Panc1 (cell line): ENCODE measurements at regions not wholly inside any gene's neighbourhood (a gene's known extent, or its start where the extent isn't known, plus 50 kb on each side); places are given as distances from the start of the nearest gene placed in this dataset.

Experiments
- ATAC-seq: fragments of 200-7000 bp; cut with Tn5 transposase; 2 replicates; pipeline ENCODE4 v1.9.1; 2020; ENCODE audit warnings: mild to moderate bottlenecking, moderate library complexity
- BruUV-seq: library from RNA; stranded (reverse); fragments of 400-500 nt; replicated peaks from 2 replicates; lab custom pipeline; 2021; lab: Mats Ljungman, UMichigan
- CTCF ChIA-PET: fragments of 300-600 bp; sonication (Branson Sonifier 250); formaldehyde crosslinking; loops from one replicate; lab custom pipeline; 2022; ENCODE audit warnings: antibody characterized with exemption; lab: Charles Lee
- POLR2A ChIA-PET: fragments of 300-600 bp; sonication (Branson Sonifier 250); formaldehyde crosslinking; loops from one replicate; lab custom pipeline; 2022; ENCODE audit warnings: antibody characterized with exemption; lab: Charles Lee
- DNase-seq: peaks from one replicate; pipeline ENCODE4 v3.0.0-alpha.2; 2010; ENCODE audit warnings: low read depth, low spot score
- H3K27ac ChIP-seq: 2 replicates; pipeline ENCODE4 v1.5.1; 2011; ENCODE audit warnings: mild to moderate bottlenecking, low read length, inconsistent platforms
- H3K27me3 ChIP-seq: fragments of 200-500 bp; sonication (Bioruptor generic); 2 replicates; pipeline ENCODE4 v1.6.0; 2014; ENCODE audit warnings: low read length, inconsistent platforms; ENCODE audit not compliant: control insufficient read depth, insufficient read depth
- H3K36me3 ChIP-seq: fragments of 200-500 bp; sonication (Bioruptor generic); 2 replicates; pipeline ENCODE4 v1.5.1; 2014; ENCODE audit warnings: inconsistent platforms, mild to moderate bottlenecking, low read length, moderate library complexity; ENCODE audit not compliant: control insufficient read depth, insufficient read depth
- H3K4me1 ChIP-seq: 2 replicates; pipeline ENCODE4 v1.5.1; 2011; ENCODE audit warnings: inconsistent platforms, mild to moderate bottlenecking, low read length, moderate library complexity; ENCODE audit not compliant: control insufficient read depth, insufficient read depth
- H3K4me3 ChIP-seq, 2 experiments: 2 replicates each; pipeline ENCODE4 v1.5.1; 2011 to 2012; ENCODE audit warnings: low read depth in 2 of 2, low read length in 2 of 2, mild to moderate bottlenecking in 2 of 2, inconsistent platforms in 1 of 2, moderate library complexity in 1 of 2
- H3K9me3 ChIP-seq: fragments of 200-500 bp; sonication (Bioruptor generic); 2 replicates; pipeline ENCODE4 v1.5.1; 2014; ENCODE audit warnings: low read depth, mild to moderate bottlenecking, inconsistent platforms, low read length, moderate library complexity; ENCODE audit not compliant: control insufficient read depth, insufficient read depth
- POLR2AphosphoS5 ChIP-seq: IDR thresholded peaks from 2 replicates; pipeline ENCODE4 v1.6.1; 2012; ENCODE audit warnings: mild to moderate bottlenecking, low read depth, low read length, moderate library complexity
- SIN3A ChIP-seq: IDR thresholded peaks from 2 replicates; pipeline ENCODE4 v1.6.1; 2012; ENCODE audit warnings: low read depth, mild to moderate bottlenecking, low read length, moderate library complexity, borderline replicate concordance; ENCODE audit not compliant: insufficient read depth
- TCF7L2 ChIP-seq: IDR thresholded peaks from 2 replicates; pipeline ENCODE4 v1.6.1; 2011; ENCODE audit warnings: mild to moderate bottlenecking, low read depth, low read length, inconsistent platforms
- in situ Hi-C: cut with HindIII; loops from 2 replicates; pipeline ENCODE4 v1.10.0; 2016; ENCODE audit warnings: low sequenced_read_pairs, low pct_unique_long_range_greater_than_20kb
- intact Hi-C: fragments of 100-400 bp; cut with micrococcal nuclease; formaldehyde crosslinking; loops from one replicate; pipeline ENCODE4 v1.10.0; 2022; ENCODE audit not compliant: unreplicated experiment
- TF ChIP-seq, protein P1 (sequence below), 2 experiments: IDR thresholded peaks; 2 replicates each; pipeline ENCODE4 v1.6.1; 2011 to 2012; ENCODE audit warnings: low read depth in 2 of 2, control low read depth in 1 of 2, low read length in 1 of 2, mild to moderate bottlenecking in 1 of 2, moderate library complexity in 1 of 2; ENCODE audit not compliant: insufficient read depth in 1 of 2
- TF ChIP-seq, protein P2 (sequence below): fragments of 450-650 bp; IDR thresholded peaks from 2 replicates; pipeline ENCODE4 v1.5.1; 2017; ENCODE audit warnings: mild to moderate bottlenecking

GRCh38 chr7:21063106-21063505 lies 276.4 kb upstream of the SP8 start:
- H3K4me1 ChIP-seq = no peaks in the 10 kb centered on the region
- H3K4me3 ChIP-seq = no peak overlapping the region
- no peaks in the 10 kb centered on the region for H3K9me3 ChIP-seq
- no peaks in the 10 kb centered on the region for H3K36me3 ChIP-seq
- in situ Hi-C loops (no loop called here), intact Hi-C loops (no loop called here)
- POLR2A ChIA-PET = no interaction called here
- DNase-seq = no peak
- BruUV-seq = no TSS peak
- CTCF ChIA-PET = no interaction called here
- no peak overlapping the region for H3K27ac ChIP-seq
- no peaks in the 10 kb centered on the region for H3K27me3 ChIP-seq
- no peak for TF ChIP-seq SIN3A
- TF ChIP-seq, protein P1, sequence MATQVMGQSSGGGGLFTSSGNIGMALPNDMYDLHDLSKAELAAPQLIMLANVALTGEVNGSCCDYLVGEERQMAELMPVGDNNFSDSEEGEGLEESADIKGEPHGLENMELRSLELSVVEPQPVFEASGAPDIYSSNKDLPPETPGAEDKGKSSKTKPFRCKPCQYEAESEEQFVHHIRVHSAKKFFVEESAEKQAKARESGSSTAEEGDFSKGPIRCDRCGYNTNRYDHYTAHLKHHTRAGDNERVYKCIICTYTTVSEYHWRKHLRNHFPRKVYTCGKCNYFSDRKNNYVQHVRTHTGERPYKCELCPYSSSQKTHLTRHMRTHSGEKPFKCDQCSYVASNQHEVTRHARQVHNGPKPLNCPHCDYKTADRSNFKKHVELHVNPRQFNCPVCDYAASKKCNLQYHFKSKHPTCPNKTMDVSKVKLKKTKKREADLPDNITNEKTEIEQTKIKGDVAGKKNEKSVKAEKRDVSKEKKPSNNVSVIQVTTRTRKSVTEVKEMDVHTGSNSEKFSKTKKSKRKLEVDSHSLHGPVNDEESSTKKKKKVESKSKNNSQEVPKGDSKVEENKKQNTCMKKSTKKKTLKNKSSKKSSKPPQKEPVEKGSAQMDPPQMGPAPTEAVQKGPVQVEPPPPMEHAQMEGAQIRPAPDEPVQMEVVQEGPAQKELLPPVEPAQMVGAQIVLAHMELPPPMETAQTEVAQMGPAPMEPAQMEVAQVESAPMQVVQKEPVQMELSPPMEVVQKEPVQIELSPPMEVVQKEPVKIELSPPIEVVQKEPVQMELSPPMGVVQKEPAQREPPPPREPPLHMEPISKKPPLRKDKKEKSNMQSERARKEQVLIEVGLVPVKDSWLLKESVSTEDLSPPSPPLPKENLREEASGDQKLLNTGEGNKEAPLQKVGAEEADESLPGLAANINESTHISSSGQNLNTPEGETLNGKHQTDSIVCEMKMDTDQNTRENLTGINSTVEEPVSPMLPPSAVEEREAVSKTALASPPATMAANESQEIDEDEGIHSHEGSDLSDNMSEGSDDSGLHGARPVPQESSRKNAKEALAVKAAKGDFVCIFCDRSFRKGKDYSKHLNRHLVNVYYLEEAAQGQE (IDR thresholded peaks at IDR 0.05; ENCODE audit: insufficient read depth in 1 of 2, low read depth in 2 of 2, low read length in 1 of 2) = no peak
- no peak for TF ChIP-seq TCF7L2
- TF ChIP-seq, protein P2, sequence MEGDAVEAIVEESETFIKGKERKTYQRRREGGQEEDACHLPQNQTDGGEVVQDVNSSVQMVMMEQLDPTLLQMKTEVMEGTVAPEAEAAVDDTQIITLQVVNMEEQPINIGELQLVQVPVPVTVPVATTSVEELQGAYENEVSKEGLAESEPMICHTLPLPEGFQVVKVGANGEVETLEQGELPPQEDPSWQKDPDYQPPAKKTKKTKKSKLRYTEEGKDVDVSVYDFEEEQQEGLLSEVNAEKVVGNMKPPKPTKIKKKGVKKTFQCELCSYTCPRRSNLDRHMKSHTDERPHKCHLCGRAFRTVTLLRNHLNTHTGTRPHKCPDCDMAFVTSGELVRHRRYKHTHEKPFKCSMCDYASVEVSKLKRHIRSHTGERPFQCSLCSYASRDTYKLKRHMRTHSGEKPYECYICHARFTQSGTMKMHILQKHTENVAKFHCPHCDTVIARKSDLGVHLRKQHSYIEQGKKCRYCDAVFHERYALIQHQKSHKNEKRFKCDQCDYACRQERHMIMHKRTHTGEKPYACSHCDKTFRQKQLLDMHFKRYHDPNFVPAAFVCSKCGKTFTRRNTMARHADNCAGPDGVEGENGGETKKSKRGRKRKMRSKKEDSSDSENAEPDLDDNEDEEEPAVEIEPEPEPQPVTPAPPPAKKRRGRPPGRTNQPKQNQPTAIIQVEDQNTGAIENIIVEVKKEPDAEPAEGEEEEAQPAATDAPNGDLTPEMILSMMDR = no peak
- TF ChIP-seq POLR2AphosphoS5 = no peak
- no peak for ATAC-seq

- CTCF ChIA-PET = no interaction called here
- Histone ChIP-seq H3K36me3 (no peaks in the 10 kb centered on the region), H3K27ac (no peak overlapping the region), H3K4me1 (no peaks in the 10 kb centered on the region), H3K27me3 (no peaks in the 10 kb centered on the region), H3K4me3 (no peak overlapping the region), H3K9me3 (no peaks in the 10 kb centered on the region)
- no peak for DNase-seq
- intact Hi-C loops (no loop called here), in situ Hi-C loops (no loop called here)
- no peak for ATAC-seq
- no TSS peak for BruUV-seq
- TF ChIP-seq TCF7L2 (no peak), SIN3A (no peak), POLR2AphosphoS5 (no peak)
- TF ChIP-seq, protein P1 (IDR thresholded peaks at IDR 0.05; ENCODE audit: insufficient read depth in 1 of 2, low read depth in 2 of 2, low read length in 1 of 2) = no peak
- TF ChIP-seq, protein P2 = no peak
- POLR2A ChIA-PET = no interaction called here
These were observed 278.3 kb upstream of the SP8 start for GRCh38 chr7:21064698-21065648.
